ENCODE measurements at regions not wholly inside any gene's neighbourhood (a gene's known extent, or its start where the extent isn't known, plus 50 kb on each side); places are given as distances from the start of the nearest gene placed in this dataset.

DNA sequence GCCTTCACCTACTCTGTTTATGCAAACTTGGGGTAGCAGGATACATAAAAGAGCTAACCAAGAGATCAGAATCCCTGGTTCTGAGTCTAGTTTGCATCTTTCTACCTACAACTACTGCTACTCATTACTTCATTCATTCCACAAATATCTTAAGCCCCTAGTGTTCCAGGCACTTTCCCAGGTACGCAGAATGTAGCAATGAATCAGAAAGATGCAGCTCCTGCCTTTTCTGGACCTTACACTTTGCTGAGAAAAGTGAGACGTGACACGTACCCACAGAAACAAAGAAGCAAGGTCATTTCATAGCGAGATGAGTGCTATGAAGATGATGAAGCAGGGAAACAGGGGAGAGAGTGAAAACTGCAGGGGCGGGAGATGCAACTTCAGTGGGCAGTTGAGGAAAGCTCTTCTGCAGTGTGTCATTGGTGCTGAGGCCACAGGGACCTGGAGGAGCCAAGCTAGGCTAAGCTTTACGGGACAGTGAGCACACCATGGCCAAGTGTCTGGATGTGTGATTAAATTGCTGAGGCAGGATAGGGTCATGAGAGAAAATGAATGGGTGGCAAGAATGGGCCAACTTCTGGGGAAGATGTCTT, 167.9 kb downstream of the TNFSF18 start:
- TF ChIP-seq, protein P1, sequence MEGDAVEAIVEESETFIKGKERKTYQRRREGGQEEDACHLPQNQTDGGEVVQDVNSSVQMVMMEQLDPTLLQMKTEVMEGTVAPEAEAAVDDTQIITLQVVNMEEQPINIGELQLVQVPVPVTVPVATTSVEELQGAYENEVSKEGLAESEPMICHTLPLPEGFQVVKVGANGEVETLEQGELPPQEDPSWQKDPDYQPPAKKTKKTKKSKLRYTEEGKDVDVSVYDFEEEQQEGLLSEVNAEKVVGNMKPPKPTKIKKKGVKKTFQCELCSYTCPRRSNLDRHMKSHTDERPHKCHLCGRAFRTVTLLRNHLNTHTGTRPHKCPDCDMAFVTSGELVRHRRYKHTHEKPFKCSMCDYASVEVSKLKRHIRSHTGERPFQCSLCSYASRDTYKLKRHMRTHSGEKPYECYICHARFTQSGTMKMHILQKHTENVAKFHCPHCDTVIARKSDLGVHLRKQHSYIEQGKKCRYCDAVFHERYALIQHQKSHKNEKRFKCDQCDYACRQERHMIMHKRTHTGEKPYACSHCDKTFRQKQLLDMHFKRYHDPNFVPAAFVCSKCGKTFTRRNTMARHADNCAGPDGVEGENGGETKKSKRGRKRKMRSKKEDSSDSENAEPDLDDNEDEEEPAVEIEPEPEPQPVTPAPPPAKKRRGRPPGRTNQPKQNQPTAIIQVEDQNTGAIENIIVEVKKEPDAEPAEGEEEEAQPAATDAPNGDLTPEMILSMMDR (conservative IDR thresholded peaks at IDR 0.05; ENCODE audit: low read depth, low read length), result no peak
- no peak for DNase-seq (ENCODE audit: low read depth)
- H3K4me3 ChIP-seq (ENCODE audit: low read length), result no peak overlapping the region

DNA sequence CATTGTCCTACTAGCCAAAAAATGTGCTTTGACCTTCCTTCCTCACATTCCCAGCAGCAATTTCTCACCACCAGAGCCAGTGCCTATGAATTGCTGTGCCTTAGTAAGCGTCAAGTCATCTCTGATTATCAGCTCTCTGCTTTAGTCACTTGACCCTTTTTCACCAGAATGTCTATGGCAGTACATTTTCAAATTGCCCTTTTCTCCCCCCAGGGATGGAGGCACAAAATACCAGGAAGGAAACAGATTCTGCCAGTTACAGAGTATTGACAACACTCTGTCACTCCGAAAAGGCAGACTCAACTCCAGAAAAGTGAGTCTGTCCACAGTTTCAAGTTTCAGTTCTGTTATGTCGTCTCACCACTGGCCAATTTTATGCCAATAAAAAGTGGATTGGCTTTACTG, 167.4 kb downstream of the TNFSF18 start:
- no peak overlapping the region for H3K4me3 ChIP-seq (ENCODE audit: low read length)
- DNase-seq (ENCODE audit: low read depth), result no peak
- TF ChIP-seq, protein P1 (conservative IDR thresholded peaks at IDR 0.05; ENCODE audit: low read depth, low read length), result no peak

DNA sequence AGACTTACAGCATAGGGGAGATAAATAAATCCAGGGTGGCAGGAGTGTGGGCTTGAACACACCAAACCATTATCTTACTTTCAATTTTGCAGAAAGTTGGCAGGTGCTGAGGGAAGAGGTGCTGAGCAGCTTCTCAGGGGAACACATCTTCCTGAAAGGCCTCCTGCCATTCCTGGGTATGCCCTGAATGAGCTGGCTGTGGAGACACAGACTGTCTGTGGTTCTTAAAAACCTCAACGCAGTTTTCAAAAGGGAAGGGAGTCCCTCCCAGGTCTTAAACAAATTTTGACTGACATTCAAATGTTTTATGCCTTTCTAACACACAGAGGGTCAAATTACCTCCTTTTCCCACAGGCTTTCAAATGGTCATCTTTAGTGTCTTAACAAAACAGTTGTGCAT, 166.9 kb downstream of the TNFSF18 start:
- TF ChIP-seq, protein P1 (conservative IDR thresholded peaks at IDR 0.05; ENCODE audit: low read depth, low read length), result no peak
- no peak overlapping the region for H3K4me3 ChIP-seq (ENCODE audit: low read length)
- DNase-seq (ENCODE audit: low read depth), result no peak

DNA sequence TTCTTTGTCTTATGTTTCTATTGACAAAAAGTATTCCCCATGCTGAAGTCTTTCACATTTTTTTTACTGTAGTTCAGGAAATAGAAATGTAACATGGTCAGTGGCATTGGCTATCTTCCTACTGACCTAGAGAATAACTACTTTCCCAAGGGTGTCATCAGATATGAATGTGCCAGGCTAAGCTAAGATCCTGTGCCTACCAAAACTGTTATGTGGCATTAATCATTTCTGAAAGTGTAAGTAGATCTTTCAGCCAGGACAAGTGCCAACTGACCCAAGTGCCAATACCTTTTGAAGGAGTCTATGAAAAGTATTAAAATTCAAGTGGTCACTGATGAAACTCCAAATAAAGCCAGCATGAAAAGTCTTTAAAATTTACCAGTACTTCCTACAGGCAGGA, 165.3 kb downstream of the TNFSF18 start:
- TF ChIP-seq, protein P1 (conservative IDR thresholded peaks at IDR 0.05; ENCODE audit: low read depth, low read length), result no peak
- DNase-seq (ENCODE audit: low read depth), result no peak
- H3K4me3 ChIP-seq (ENCODE audit: low read length), result no peak overlapping the region

DNA sequence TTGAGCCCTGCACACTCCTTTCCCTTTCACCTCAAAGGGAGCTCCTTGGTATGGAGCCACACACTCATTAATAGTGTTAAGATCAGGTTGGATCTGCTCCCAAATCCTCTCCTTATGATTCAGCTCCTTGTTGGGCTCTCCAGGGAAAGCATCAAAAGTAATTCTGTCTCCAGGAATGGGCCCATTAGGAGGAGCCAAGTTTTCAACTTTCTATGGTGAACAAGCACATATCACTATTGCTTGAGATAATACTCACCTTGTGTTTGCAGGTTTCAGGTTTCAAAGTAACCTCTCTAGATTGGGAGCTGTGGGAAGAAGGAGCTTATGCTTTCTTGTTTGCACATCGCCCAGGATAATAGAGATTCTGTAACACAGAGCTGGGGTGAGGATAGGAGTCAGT, 164.8 kb downstream of the TNFSF18 start:
- TF ChIP-seq, protein P1 (conservative IDR thresholded peaks at IDR 0.05; ENCODE audit: low read depth, low read length), result no peak
- no peak for DNase-seq (ENCODE audit: low read depth)
- no peak overlapping the region for H3K4me3 ChIP-seq (ENCODE audit: low read length)

DNA sequence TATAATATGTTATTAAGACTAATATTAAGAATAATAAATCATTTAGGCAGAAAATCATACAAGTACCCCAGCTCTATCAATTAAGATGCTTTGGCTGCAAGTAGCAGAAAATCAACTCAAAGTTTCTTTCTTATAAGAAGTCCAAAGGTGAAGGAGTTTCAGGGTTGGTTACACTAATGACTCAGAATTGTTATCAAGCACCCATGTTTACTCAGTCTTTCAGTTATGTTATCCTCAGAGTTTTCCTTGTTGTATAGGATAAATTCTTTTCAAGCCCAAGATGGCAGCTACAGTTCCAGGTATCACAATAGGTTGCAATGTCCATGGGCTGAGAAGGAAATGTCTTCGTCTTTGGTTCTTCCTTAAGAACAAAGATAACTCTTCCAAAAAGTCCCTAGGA, 163.6 kb downstream of the TNFSF18 start:
- no peak overlapping the region for H3K4me3 ChIP-seq (ENCODE audit: low read length)
- no peak for DNase-seq (ENCODE audit: low read depth)
- TF ChIP-seq, protein P1 (conservative IDR thresholded peaks at IDR 0.05; ENCODE audit: low read depth, low read length), result no peak

DNA sequence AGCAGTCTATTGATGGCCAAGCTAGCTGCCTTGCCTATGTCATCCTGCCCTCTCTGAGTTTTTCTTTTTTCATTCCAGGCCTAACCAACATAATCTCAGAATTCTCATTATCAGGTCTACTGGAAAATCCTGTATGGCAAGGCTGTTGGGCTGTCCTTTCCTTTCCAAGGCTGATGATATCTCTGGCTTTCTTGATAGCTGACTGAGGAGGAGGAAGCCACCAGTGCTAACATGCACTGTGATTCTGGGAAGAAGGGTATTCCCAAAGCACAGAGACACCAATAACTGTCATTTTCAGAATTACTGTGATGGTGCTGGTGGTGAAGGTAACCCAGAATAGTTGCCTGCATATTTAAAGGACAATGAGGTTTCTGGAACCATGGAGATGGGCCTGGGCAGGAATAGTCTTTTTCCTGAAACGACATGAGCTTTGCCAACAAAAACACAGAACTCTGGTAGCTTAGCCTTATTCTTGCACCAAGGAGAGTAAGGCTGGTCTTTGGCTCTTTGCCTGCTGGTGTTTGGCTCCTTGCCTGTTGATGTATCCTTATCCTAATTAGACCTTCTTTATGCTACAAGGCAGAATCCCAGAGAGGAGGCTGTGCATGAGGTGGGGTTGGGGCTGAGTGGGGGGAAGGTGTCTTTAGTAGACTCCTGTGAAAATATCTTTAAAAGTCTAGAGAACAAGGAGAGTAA, 157.4 kb downstream of the TNFSF18 start:
- DNase-seq (ENCODE audit: low read depth), result no peak
- H3K4me3 ChIP-seq (ENCODE audit: low read length), result no peak overlapping the region

More for the DNA sequence above, 157.4 kb downstream of the TNFSF18 start:
- TF ChIP-seq, protein P1 (conservative IDR thresholded peaks at IDR 0.05; ENCODE audit: low read depth, low read length), result no peak

Data from retinal pigment epithelial cell (primary cell).